AG04450 (cell line): ENCODE measurements at regions not wholly inside any gene's neighbourhood (a gene's known extent, or its start where the extent isn't known, plus 50 kb on each side); places are given as distances from the start of the nearest gene placed in this dataset.

ENCODE experiments used
- CTCF ChIA-PET: fragments of 300-600, 350-600 bp; formaldehyde crosslinking; extraction: SDS; loops from one replicate; lab custom pipeline; 2022; ENCODE audit warnings: antibody characterized with exemption, inconsistent platforms; lab: Charles Lee
- POLR2A ChIA-PET: fragments of 350-600 bp; formaldehyde crosslinking; extraction: SDS; loops from one replicate; lab custom pipeline; 2021; ENCODE audit warnings: antibody characterized with exemption, inconsistent platforms; lab: Yijun Ruan, JAX
- DNase-seq: peaks from one replicate; pipeline ENCODE4 v3.0.0-alpha.2; 2011; ENCODE audit warnings: low read depth, low spot score
- H3K27ac ChIP-seq: one replicate; pipeline ENCODE4 v1.5.1; 2012; ENCODE audit warnings: low read depth, low read length, control low read depth
- H3K27me3 ChIP-seq: one replicate; pipeline ENCODE4 v1.6.0; 2012; ENCODE audit warnings: low read length; ENCODE audit not compliant: control insufficient read depth, insufficient read depth
- H3K4me3 ChIP-seq: 2 replicates; pipeline ENCODE4 v1.5.1; 2011; ENCODE audit warnings: mild to moderate bottlenecking, low read depth, low read length, control low read depth
- H3K9me3 ChIP-seq: 2 replicates; pipeline ENCODE4 v1.5.1; 2012; ENCODE audit warnings: low read length; ENCODE audit not compliant: control insufficient read depth, insufficient read depth
- CTCF ChIP-seq: IDR thresholded peaks from 2 replicates; pipeline ENCODE4 v1.5.1; 2011; ENCODE audit warnings: low read depth, low read length, control low read depth, inconsistent platforms

- POLR2A ChIA-PET = no interaction called here
Measured at GRCh38 chr19:29003641-29004409, 209.1 kb downstream of the UQCRFS1 start.

GRCh38 chr19:29002336-29002735, 210.6 kb downstream of the UQCRFS1 start:
- POLR2A ChIA-PET = no interaction called here
- TF ChIP-seq CTCF = no peak
- no peak for DNase-seq
- CTCF ChIA-PET = no interaction called here
- Histone ChIP-seq H3K27me3 (no peaks in the 10 kb centered on the region), H3K4me3 (no peak overlapping the region), H3K9me3 (peaks cover 37% of the 10 kb centered on the region), H3K27ac (no peak overlapping the region)

More at GRCh38 chr19:29003641-29004409, 209.1 kb downstream of the UQCRFS1 start:
- no peak for TF ChIP-seq CTCF
- DNase-seq = no peak
- Histone ChIP-seq H3K4me3 (no peak overlapping the region), H3K27me3 (no peaks in the 10 kb centered on the region), H3K9me3 (peaks cover 44% of the 10 kb centered on the region), H3K27ac (no peak overlapping the region)
- CTCF ChIA-PET = no interaction called here

GRCh38 chr19:29001597-29002245, 211.2 kb downstream of the UQCRFS1 start:
- H3K4me3 ChIP-seq = no peak overlapping the region
- peaks cover 31% of the 10 kb centered on the region for H3K9me3 ChIP-seq
- no peak for DNase-seq
- no peaks in the 10 kb centered on the region for H3K27me3 ChIP-seq
- H3K27ac ChIP-seq = no peak overlapping the region
- POLR2A ChIA-PET = no interaction called here
- CTCF ChIA-PET = no interaction called here
- no peak for TF ChIP-seq CTCF

- no peak for TF ChIP-seq CTCF
- H3K4me3 ChIP-seq = no peak overlapping the region
- no peaks in the 10 kb centered on the region for H3K27me3 ChIP-seq
- CTCF ChIA-PET = no interaction called here
- POLR2A ChIA-PET = no interaction called here
- H3K27ac ChIP-seq = no peak overlapping the region
- H3K9me3 ChIP-seq = peaks cover 28% of the 10 kb centered on the region
- DNase-seq = no peak
Measured at GRCh38 chr19:29001141-29001581, 211.8 kb downstream of the UQCRFS1 start.

- no peak for TF ChIP-seq CTCF
- CTCF ChIA-PET = no interaction called here
- POLR2A ChIA-PET = no interaction called here
- peaks cover 28% of the 10 kb centered on the region for H3K9me3 ChIP-seq
- no peaks in the 10 kb centered on the region for H3K27me3 ChIP-seq
- no peak for DNase-seq
- no peak overlapping the region for H3K4me3 ChIP-seq
- H3K27ac ChIP-seq = no peak overlapping the region
Measured at GRCh38 chr19:28999724-29000433, 213.1 kb downstream of the UQCRFS1 start.
